K562 (cell line): ENCODE measurements at regions not wholly inside any gene's neighbourhood (a gene's known extent, or its start where the extent isn't known, plus 50 kb on each side); places are given as distances from the start of the nearest gene placed in this dataset.

Source experiments
- ATAC-seq: fragments of 200-7000 bp; cut with Tn5 transposase; 3 replicates; pipeline ENCODE4 v1.9.1; 2020; ENCODE audit warnings: moderate library complexity
- BruUV-seq: library from RNA; stranded (reverse); fragments of 400-500 nt; replicated peaks from 2 replicates; lab custom pipeline; 2021; lab: Mats Ljungman, UMichigan
- CTCF ChIA-PET: fragments of 300-600 bp; formaldehyde crosslinking; extraction: SDS; loops from one replicate; lab custom pipeline; 2021; ENCODE audit warnings: low intra/inter-chr PET ratio; lab: Yijun Ruan, JAX
- POLR2A ChIA-PET: fragments of 300-600, 350-650 bp; sonication (Branson Sonifier 250); formaldehyde crosslinking; extraction: SDS; loops from one replicate; lab custom pipeline; 2021; ENCODE audit warnings: antibody characterized with exemption, inconsistent platforms; lab: Yijun Ruan, JAX
- DNase-seq, 4 experiments: peaks; one replicate each; pipeline versions ENCODE4 v3.0.0 to v3.0.0-alpha.2; 2011 to 2018; ENCODE audit warnings: low spot score in 3 of 4, mixed read lengths in 3 of 4; ENCODE audit errors: extremely low read depth in 1 of 4
- FAIRE-seq: peaks from 2 replicates; lab custom pipeline; 2011; peaks lifted over from hg19 to GRCh38; lab: Jason Lieb, UNC
- H2AFZ ChIP-seq: 2 replicates; pipeline ENCODE4 v1.6.0; 2011; ENCODE audit warnings: low read depth, low read length, control low read depth, inconsistent platforms
- H3K27ac ChIP-seq: fragments of 200-600 bp; 3 replicates; pipeline ENCODE4 v1.8.0; 2011; ENCODE audit warnings: low read depth, mild to moderate bottlenecking, control low read depth, inconsistent platforms, low read length, moderate library complexity, mixed read lengths; ENCODE audit errors: extremely low read depth
- H3K27me3 ChIP-seq, 2 experiments: fragments of 300-600 bp in 1 of 2; 2 replicates in 1 of 2; 3 replicates in 1 of 2; pipeline versions ENCODE4 v1.6.0 to v1.8.0; 2011; ENCODE audit warnings: inconsistent platforms in 2 of 2, low read length in 2 of 2, mild to moderate bottlenecking in 1 of 2, mixed read lengths in 1 of 2, moderate library complexity in 1 of 2; ENCODE audit not compliant: control insufficient read depth in 2 of 2, insufficient read depth in 2 of 2
- H3K36me3 ChIP-seq: fragments of 300-600 bp; 3 replicates; pipeline ENCODE4 v1.8.0; 2011; ENCODE audit warnings: mild to moderate bottlenecking, low read length, inconsistent platforms; ENCODE audit not compliant: control insufficient read depth, insufficient read depth
- H3K4me1 ChIP-seq, 2 experiments: fragments of 200-600 bp in 1 of 2; replicated peaks in 1 of 2; 2 replicates in 1 of 2; 3 replicates in 1 of 2; pipeline versions ENCODE4 v1.5.1 to v1.8.0; 2011; ENCODE audit warnings: inconsistent platforms in 2 of 2, low read length in 2 of 2, mild to moderate bottlenecking in 1 of 2, mixed read lengths in 1 of 2, moderate library complexity in 1 of 2; ENCODE audit not compliant: control insufficient read depth in 2 of 2, insufficient read depth in 2 of 2
- H3K4me2 ChIP-seq: 2 replicates; pipeline ENCODE4 v1.6.1; 2011; ENCODE audit warnings: low read length, control low read depth, inconsistent platforms, mixed read lengths; ENCODE audit not compliant: insufficient read depth
- H3K4me3 ChIP-seq: fragments of 200-600 bp; sonication (generic), shearing (Covaris generic); 2 replicates; pipeline ENCODE4 v1.5.1; 2016; ENCODE audit warnings: control low read depth, inconsistent platforms
- H3K79me2 ChIP-seq: fragments of 200-600 bp; 3 replicates; pipeline ENCODE4 v1.8.0; 2011; ENCODE audit warnings: low read length, inconsistent platforms; ENCODE audit not compliant: control insufficient read depth, insufficient read depth
- H3K9ac ChIP-seq, 2 experiments: 2 replicates each; pipeline versions ENCODE4 v1.6.0 to v1.6.1; 2011; ENCODE audit warnings: low read depth in 2 of 2, low read length in 2 of 2, control low read depth in 1 of 2, inconsistent platforms in 1 of 2, mild to moderate bottlenecking in 1 of 2, mixed read lengths in 1 of 2; ENCODE audit not compliant: insufficient read depth in 1 of 2
- H3K9me1 ChIP-seq: one replicate; pipeline ENCODE4 v1.6.0; 2011; ENCODE audit warnings: inconsistent platforms, mild to moderate bottlenecking, low read length, moderate library complexity; ENCODE audit not compliant: control insufficient read depth, insufficient read depth
- H3K9me3 ChIP-seq: replicated peaks from 2 replicates; pipeline ENCODE4 v1.5.1; 2011; ENCODE audit warnings: low read depth, low read length, inconsistent platforms; ENCODE audit not compliant: control insufficient read depth, insufficient read depth
- H4K20me1 ChIP-seq: replicated peaks from 2 replicates; pipeline ENCODE4 v1.6.1; 2011; ENCODE audit warnings: low read length, inconsistent platforms, mixed read lengths; ENCODE audit not compliant: control insufficient read depth, insufficient read depth
- ASH1L ChIP-seq: fragments of 450-650 bp; IDR thresholded peaks from 2 replicates; pipeline ENCODE4 v1.6.1; 2018; ENCODE audit warnings: borderline replicate concordance, mild to moderate bottlenecking, low read depth; ENCODE audit not compliant: partially characterized antibody
- CBX3 ChIP-seq, 2 experiments: IDR thresholded peaks; 1 replicate in 1 of 2; 2 replicates in 1 of 2; pipeline ENCODE4 v1.6.1; 2012; ENCODE audit warnings: inconsistent platforms in 2 of 2, low read length in 2 of 2, borderline replicate concordance in 1 of 2, control low read depth in 1 of 2
- CREB5 ChIP-seq: fragments of 250-450 bp; sonication (Bioruptor Pico); IDR thresholded peaks from 2 replicates; pipeline ENCODE4 v1.5.0; 2020; ENCODE audit warnings: mild to moderate bottlenecking
- CTCFL ChIP-seq: IDR thresholded peaks from 2 replicates; pipeline ENCODE4 v1.6.1; 2011; ENCODE audit warnings: borderline replicate concordance, low read depth, mild to moderate bottlenecking, moderate library complexity, low read length; ENCODE audit not compliant: insufficient read depth, poor library complexity, severe bottlenecking
- FIP1L1 ChIP-seq: fragments of 200-400 bp; formaldehyde crosslinking; IDR thresholded peaks from 2 replicates; pipeline ENCODE4 v1.6.1; 2018; ENCODE audit warnings: mild to moderate bottlenecking, low read depth, low read length; ENCODE audit not compliant: poor library complexity, severe bottlenecking
- FOXA1 ChIP-seq: fragments of 450-650 bp; IDR thresholded peaks from 2 replicates; pipeline ENCODE4 v1.6.1; 2016; ENCODE audit warnings: mild to moderate bottlenecking, borderline replicate concordance
- FUS ChIP-seq: fragments of 200-400 bp; formaldehyde crosslinking; optimal IDR thresholded peaks from 2 replicates; pipeline ENCODE3; 2017; ENCODE audit warnings: low read depth, low read length
- ILF3 ChIP-seq: fragments of 450-650 bp; IDR thresholded peaks from 2 replicates; pipeline ENCODE4 v1.6.1; 2018; ENCODE audit warnings: antibody characterized with exemption, mild to moderate bottlenecking, moderate library complexity, borderline replicate concordance
- MCM5 ChIP-seq: fragments of 450-650 bp; IDR thresholded peaks from 2 replicates; pipeline ENCODE4 v1.6.1; 2016; ENCODE audit warnings: low read depth
- RB1 ChIP-seq: fragments of 450-650 bp; IDR thresholded peaks from 2 replicates; pipeline ENCODE4 v1.6.1; 2017; ENCODE audit warnings: low read depth, mild to moderate bottlenecking
- SRSF7 ChIP-seq: fragments of 200-400 bp; formaldehyde crosslinking; optimal IDR thresholded peaks from 2 replicates; pipeline ENCODE3; 2017; ENCODE audit warnings: mild to moderate bottlenecking, low read depth, low read length
- TRIM24 ChIP-seq, 2 experiments: fragments of 450-650 bp; IDR thresholded peaks; 2 replicates each; pipeline ENCODE4 v1.6.1; 2016
- ZNF384 ChIP-seq: IDR thresholded peaks from 2 replicates; pipeline ENCODE4 v1.6.1; 2012; ENCODE audit warnings: low read depth, low read length, improper control_type of control experiment
- WGBS: fragments of 100-300 bp; shearing (Covaris generic); methylation state at CpG from one replicate; pipeline ENCODE4 v1.1.6; 2016; ENCODE audit warnings: low coverage, mixed read lengths; ENCODE audit not compliant: insufficient coverage; ENCODE audit errors: missing lambda C conversion rate; 5-methylcytosine and 5-hydroxymethylcytosine counted together
- in situ Hi-C: fragments of 300-500 bp; cut with MboI; formaldehyde crosslinking; loops from 4 replicates; pipeline ENCODE4 v1.15.0; 2018; ENCODE audit warnings: inconsistent platforms, mixed read lengths
- intact Hi-C: fragments of 100-400 bp; cut with micrococcal nuclease; formaldehyde crosslinking; loops from 2 replicates; pipeline ENCODE4 v1.14.2; 2022
- TF ChIP-seq, protein P1 (sequence below): fragments of 450-650 bp; IDR thresholded peaks from 2 replicates; pipeline ENCODE4 v1.7.0; 2016; ENCODE audit warnings: borderline replicate concordance
- TF ChIP-seq, protein P2 (sequence below): sonication (generic); formaldehyde crosslinking; IDR thresholded peaks from 2 replicates; pipeline ENCODE4 v1.8.0; 2022; ENCODE audit warnings: mild to moderate bottlenecking, missing genetic modification reagents

DNA sequence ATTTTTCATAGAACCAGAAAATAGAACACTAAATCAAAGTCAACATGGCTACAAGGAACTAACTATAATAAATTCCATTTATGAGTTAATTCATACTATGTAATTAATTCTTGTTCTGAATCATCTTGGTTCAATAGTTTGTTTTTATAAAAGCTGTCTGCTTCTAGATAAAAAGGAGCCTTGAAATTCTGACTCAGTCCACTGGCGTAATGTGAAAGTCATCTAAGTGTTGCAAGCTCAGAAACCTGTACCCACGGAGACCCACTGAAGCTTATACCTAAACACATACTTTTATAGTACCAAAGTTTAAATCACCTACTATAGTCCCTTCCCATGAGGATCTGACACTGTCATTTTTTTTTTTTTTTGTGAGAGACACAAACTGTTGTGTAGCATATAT, 489.4 kb downstream of the SEMA3D start:
- H3K4me3 ChIP-seq = no peak overlapping the region
- ChIA-PET CTCF (no interaction called here), POLR2A (no interaction called here)
- H3K9me1 ChIP-seq = no peaks in the 10 kb centered on the region
- no peaks in the 10 kb centered on the region; a peak in 1 of 5 replicates for H3K4me1 ChIP-seq
- no peak overlapping the region for H2AFZ ChIP-seq
- WGBS = 71% methylated on average over 2 of the region's 2 CpGs
- H4K20me1 ChIP-seq = no peaks in the 10 kb centered on the region
- no peaks in the 10 kb centered on the region for H3K79me2 ChIP-seq
- no peak overlapping the region for H3K27ac ChIP-seq
- H3K36me3 ChIP-seq = no peaks in the 10 kb centered on the region
- H3K9ac ChIP-seq = no peak overlapping the region
- intact Hi-C loops (no loop called here), in situ Hi-C loops (no loop called here)
- DNase-seq = no peak
- no peak for ATAC-seq
- H3K27me3 ChIP-seq = no peaks in the 10 kb centered on the region
- no peak for FAIRE-seq
- no peak overlapping the region for H3K4me2 ChIP-seq
- no peaks in the 10 kb centered on the region for H3K9me3 ChIP-seq
- TF ChIP-seq TRIM24 (IDR thresholded peaks at IDR 0.05) = no peak
- TF ChIP-seq FOXA1 = no peak
- TF ChIP-seq RB1 = no peak
- TF ChIP-seq CREB5 (CRISPR knock-in tag) = no peak
- TF ChIP-seq ASH1L = no peak
- TF ChIP-seq FIP1L1 = no peak
- TF ChIP-seq, protein P1, sequence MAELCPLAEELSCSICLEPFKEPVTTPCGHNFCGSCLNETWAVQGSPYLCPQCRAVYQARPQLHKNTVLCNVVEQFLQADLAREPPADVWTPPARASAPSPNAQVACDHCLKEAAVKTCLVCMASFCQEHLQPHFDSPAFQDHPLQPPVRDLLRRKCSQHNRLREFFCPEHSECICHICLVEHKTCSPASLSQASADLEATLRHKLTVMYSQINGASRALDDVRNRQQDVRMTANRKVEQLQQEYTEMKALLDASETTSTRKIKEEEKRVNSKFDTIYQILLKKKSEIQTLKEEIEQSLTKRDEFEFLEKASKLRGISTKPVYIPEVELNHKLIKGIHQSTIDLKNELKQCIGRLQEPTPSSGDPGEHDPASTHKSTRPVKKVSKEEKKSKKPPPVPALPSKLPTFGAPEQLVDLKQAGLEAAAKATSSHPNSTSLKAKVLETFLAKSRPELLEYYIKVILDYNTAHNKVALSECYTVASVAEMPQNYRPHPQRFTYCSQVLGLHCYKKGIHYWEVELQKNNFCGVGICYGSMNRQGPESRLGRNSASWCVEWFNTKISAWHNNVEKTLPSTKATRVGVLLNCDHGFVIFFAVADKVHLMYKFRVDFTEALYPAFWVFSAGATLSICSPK = no peak
- no peak for TF ChIP-seq SRSF7
- no peak for TF ChIP-seq MCM5
- TF ChIP-seq FUS = no peak
- TF ChIP-seq CBX3 (IDR thresholded peaks at IDR 0.05; ENCODE audit: borderline replicate concordance in 1 of 2, low read length in 2 of 2) = no peak
- no peak for TF ChIP-seq ILF3
- TF ChIP-seq, protein P2, sequence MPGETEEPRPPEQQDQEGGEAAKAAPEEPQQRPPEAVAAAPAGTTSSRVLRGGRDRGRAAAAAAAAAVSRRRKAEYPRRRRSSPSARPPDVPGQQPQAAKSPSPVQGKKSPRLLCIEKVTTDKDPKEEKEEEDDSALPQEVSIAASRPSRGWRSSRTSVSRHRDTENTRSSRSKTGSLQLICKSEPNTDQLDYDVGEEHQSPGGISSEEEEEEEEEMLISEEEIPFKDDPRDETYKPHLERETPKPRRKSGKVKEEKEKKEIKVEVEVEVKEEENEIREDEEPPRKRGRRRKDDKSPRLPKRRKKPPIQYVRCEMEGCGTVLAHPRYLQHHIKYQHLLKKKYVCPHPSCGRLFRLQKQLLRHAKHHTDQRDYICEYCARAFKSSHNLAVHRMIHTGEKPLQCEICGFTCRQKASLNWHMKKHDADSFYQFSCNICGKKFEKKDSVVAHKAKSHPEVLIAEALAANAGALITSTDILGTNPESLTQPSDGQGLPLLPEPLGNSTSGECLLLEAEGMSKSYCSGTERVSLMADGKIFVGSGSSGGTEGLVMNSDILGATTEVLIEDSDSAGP (CRISPR knock-in tag) = no peak
- no peak for TF ChIP-seq CTCFL
- TF ChIP-seq ZNF384 = no peak
- no TSS peak for BruUV-seq
